Renal cortex interstitium (tissue), 11 donors: ENCODE measurements at regions not wholly inside any gene's neighbourhood (a gene's known extent, or its start where the extent isn't known, plus 50 kb on each side); places are given as distances from the start of the nearest gene placed in this dataset.
A peak's percentile ranks its signal among the peaks of the same experiment; 100 is the strongest.

ENCODE experiments used
- DNase-seq, 11 donors: peaks; one replicate each; pipeline ENCODE4 v3.0.0-alpha.2; 2013; ENCODE audit warnings: low read depth in 9 of 11, low spot score in 4 of 11; ENCODE audit errors: extremely low read depth in 1 of 11

DNA sequence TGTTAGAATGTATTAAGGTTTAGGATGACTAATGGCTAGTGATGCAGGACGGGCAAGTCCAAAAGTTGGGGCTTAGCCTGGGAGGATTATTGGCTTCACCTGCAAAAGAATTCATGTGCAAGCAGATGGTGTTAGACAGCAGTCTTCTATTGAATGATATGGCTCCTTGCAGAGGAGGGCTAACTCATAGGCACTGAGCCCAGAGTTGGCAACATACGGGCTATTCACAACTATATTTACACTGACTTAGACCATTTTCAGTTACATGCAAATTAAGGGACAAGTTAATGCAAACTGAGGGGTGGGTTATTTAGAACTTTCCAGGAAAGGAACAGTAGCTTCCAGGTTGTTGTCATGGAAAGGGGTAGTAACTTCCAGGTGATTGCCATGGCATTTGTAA, 1017.1 kb upstream of the EEF2KMT start:
- DNase-seq, result no peak

DNA sequence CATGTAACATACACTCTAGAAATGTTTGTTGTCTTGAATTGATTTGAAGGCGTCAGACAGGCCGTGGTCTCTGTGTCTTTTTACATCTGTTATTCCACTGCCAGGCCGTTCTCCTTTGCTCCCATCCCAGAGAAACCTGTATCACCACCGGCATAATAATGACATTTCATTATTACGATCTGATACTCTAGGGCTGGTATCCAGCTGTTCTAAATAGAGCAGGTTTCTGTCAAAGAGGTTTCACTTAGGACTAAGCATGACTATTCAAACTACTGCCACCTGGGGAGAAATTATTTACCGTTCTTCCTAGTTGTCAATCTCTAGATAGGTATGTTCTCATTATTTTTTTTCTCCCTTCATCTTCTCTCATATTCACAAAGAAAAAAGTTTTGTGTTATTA, 1016.2 kb upstream of the EEF2KMT start:
- DNase-seq, result no peak

DNA sequence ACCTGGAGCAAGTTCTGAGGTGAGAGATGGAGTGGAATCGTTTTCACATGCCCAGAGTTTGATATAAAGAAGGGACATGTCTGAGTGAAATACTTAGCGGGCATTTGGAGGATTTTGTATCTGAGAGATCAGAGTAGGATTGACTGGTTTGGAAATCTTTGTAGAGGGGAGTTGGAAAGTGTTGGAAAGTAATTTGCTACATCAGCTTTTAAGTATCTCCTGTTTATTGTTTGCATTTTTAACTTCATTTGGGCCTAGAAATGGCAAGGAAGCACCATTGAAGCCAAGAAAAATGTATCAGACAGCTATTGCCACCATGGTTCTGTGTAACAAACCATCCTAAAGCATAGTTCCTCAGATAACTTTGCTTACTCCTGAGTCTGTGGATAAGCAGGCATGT, 1015.1 kb upstream of the EEF2KMT start:
- DNase-seq, result no peak

DNA sequence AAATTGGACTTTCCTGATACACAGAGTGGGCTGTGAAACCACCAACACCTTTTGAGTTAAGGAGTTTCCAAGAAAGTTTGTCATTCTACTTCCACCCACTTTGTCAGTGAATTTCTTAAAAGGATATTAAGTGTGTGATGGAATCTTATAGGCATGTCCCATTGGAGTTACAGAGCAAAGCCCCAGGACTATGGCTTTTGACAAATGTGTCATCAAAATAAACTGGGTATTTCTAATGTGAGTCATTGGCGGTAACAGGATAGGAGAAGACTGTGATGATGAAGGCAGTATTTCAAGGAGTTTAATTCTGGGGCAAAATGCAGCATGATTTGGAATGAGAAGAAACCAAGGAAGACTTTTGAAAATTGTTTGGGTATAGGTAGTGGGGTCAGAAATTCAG, 1013.8 kb upstream of the EEF2KMT start:
- DNase-seq, result no peak

DNA sequence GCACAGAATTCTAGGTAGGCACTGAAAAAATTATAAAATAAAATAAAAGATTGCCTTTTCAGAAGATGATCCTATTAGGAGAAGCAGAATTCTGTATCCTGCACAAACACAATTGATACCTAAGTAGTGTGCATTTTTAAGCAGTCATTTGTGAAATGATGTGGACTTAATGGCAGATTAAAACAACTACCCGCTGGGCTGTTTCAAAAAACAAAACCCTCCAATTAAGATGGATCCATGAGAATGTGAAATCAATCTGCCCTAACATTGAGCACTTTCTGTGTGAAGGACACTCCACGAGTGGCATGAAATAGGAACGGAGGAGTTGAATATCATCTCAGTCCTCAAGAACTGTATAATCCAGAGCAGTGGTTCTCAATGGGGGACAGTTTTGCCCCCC, 1012.8 kb upstream of the EEF2KMT start:
- DNase-seq, result no peak

DNA sequence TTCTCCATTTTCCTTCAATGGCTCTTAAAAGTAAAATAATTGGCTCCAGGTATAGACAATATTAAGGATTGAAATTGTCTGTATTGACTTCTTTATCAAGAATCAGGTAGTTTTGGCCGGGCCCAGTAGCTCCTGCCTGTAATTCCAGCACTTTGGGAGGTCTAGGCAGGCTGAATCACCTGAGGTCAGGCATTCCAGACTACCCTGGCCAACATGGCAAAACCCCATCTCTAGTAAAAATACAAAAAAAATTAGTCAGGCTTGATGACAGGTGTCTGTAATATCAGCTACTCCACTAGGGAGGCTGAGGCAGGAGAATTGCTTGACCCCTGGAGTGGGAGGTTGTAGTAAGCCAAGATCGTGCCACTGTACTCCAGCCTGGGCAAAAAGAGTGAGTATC, 1008.5 kb upstream of the EEF2KMT start:
- DNase-seq, result no peak

DNA sequence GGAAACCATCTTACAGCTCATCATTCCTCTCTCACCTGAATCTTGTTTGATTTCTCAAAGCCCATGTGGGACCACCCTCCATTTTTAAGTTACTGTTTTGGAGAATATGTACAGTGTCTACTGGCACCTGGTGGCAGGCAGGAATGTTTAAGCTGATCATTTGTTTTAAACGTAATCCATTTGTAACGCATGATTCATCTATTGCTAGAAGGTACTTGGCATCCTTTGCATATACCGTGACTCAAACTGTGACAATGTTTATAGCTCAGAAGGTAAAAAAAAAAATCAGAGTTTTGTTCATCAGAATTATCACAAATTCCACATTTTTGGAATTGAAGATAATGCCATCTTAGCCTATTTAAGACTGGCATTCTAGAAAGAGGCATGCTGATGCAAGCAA, 1007.5 kb upstream of the EEF2KMT start:
- DNase-seq, result no peak

DNA sequence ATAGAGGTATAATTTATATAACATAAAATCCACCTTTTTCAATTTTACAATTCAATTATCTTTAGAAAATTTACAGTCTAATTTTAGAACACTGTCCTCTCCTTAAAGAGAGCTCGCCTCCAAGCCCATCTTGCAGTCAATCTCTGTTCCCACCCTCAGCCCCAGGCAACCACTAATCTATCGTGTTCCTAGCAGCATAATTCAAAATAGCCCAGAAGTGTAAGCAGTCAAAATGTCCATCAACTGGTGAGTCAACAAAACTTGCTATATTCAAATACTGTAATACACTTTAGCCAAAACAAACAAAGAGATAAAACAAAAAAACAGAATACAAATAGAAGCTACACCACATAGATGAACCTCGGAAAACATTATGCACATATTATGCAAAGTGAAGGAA, 1006.8 kb upstream of the EEF2KMT start:
- no peak for DNase-seq

- DNase-seq, result no peak
Measured at GRCh38 chr16:6103561-6103960, 1006.0 kb upstream of the EEF2KMT start.

GRCh38 chr16:6099102-6099501, 1001.5 kb upstream of the EEF2KMT start:
- no peak for DNase-seq

DNA sequence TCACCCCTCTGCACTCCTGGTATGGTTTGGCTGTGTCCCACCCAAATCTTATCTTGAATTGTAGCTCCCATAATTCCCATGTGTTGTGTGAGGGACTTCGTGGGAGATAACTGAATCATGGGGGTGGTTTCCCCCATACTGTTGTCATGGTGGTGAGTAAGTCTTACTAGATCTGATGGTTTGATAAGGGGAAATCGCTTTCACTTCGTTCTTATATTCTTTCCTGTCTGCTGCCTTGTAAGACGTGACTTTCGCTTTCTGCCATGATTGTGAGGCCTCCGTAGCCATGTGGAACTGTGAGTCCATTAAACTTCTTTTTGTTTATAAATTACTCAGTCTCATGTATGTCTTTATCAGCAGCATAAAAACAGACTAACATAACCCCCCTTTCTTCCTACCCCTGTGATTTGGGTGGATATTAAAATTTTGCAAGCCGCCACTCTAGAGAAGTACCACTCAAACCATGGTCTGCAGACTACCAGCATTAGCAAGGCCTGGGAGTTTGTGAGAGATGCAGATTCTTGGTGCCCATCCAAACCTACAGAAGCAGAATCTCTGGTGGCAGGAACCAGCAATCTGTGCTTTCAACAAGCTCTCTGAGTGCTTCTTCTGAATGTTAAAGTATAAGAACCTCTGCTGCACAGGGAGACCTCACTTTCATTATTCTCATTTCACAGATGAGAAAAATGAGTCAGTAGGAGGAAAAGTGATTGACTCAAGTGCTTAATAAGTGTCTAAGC, 999.5 kb upstream of the EEF2KMT start:
- DNase-seq, result no peak

- no peak for DNase-seq
Measured at GRCh38 chr16:6095414-6095813, 997.8 kb upstream of the EEF2KMT start.

- DNase-seq, result no peak
Measured at GRCh38 chr16:6091021-6091420, 993.4 kb upstream of the EEF2KMT start.

- DNase-seq, result peak; percentile 4 to 47 (median 19)
Measured at GRCh38 chr16:6081320-6081976, 983.9 kb upstream of the EEF2KMT start.

- DNase-seq, result no peak
Measured at GRCh38 chr16:6076631-6077030, 979.0 kb upstream of the EEF2KMT start.

GRCh38 chr16:6068063-6068462, 970.5 kb upstream of the EEF2KMT start:
- no peak for DNase-seq

DNA sequence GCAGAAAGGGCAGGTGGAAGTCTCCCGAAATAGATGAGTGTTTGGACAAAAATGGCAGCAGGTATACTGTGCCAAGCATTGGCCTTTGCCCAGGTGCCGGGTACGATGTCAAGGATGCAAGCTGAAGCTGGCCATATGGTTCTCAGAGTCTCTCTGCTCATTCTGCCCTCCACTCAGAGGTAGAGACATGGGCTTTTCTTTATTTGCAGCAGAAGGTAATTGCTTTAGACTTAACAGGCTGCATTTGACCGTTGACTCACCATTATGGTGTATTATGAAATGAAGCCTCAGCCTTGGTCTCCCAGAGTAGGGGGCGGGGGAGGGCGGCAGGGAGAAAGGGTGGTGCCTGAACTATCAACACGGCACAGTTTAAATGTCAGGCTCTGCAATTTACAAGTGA, 969.1 kb upstream of the EEF2KMT start:
- no peak for DNase-seq

DNA sequence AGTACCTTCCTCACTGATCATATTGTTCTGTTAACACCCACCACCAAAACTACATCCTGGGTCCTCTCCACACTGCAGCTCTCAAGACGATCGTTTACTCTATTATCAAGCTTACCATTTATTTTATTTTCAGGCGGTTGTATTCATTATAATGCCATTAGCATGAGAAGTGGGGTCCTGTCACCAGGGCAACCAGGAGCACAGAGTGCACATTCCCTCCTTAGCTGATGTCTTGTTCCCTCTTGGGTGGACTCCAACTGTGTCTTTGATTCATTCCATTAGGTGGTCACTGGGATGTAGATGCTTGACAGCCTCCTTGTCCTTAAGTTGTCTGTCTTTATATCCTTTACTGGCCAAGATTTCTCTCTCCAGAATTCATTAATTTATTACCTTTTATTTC, 965.9 kb upstream of the EEF2KMT start:
- DNase-seq, result no peak

DNA sequence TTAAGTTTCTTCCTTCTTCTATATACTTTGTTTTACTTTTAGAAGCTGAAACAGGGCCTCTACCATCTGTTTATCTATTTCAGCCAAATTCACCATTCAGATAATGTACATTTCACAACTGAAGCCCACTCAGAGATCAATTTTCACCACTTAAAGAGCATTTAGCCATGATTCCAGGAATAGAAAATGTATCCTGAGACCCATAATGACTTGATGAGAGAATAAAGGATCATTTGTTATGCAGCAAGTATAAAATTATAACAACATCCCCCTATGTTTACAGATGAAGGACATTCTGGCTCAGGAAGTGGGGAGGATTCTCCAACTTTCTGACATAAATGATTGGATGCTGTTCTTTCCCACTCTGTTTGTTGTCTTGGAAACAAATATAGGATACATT, 962.1 kb upstream of the EEF2KMT start:
- DNase-seq, result no peak

DNA sequence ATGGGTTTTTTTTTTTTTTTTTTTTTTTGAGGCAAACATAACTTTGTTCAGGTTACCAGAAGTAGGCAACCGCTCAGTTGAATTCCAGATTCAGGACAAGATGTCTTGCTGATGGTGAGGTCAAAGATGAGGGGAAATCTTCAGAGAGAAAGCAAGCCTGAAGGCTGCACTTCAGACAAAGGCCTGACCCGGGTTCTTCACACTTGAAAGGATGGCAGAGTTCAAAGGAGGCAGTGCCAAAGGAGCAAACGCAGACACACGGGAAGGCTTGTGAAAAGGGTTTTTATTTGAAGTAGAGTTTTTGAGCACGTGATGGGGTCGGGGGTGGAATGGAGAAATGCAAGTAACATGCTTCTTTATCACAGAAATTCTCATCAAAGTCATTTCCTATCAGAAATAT, 960.2 kb upstream of the EEF2KMT start:
- DNase-seq, result no peak

DNA sequence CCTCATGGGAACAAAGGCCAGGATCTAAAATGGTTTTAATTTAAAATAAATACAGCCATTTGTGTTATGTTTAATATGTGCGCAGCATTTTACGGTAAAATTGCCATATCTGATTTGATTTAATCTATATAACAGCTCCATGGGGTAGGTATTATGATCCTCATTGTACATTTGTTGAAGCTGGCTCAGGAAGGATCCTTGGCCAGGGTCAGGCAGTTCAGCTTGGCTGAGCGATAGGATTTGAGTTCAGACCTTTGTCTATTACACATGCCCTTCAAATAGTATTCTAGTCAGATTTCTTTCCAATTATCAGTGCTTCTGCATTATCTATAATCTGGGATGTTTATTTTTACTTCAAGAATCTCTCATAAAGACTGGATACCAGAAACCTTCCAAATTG, 950.4 kb upstream of the EEF2KMT start:
- no peak for DNase-seq
